ENCODE measurements at regions not wholly inside any gene's neighbourhood (a gene's known extent, or its start where the extent isn't known, plus 50 kb on each side); places are given as distances from the start of the nearest gene placed in this dataset.
"Not testable (repeated sequence)": the region's sequence is repeated elsewhere in the genome, so short reads cannot be mapped to it uniquely, and the experiment has no call there.

DNA sequence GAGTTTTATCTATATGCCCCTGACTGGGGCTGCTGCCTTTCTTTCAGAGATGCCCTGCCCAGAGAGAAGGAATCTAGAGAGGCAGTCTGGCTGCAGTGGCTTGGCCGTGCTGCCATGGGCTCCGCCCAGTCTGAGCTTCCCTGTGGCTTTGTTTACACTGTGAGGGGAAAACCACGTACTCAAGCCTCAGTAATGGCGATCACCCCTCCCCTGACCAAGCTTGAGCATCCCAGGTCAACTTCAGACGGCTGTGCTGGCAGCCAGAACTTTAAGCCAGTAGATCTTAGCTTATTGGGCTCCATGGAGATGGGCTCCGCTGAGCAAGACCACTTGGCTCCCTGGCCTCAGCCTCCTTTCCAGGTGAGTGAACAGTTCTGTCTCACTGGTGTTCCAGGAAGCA, 69.0 kb upstream of the DPP6 start:
- not testable (repeated sequence) for TF ChIP-seq CTCF (IDR thresholded peaks at IDR 0.05 in 8 of 11, conservative IDR thresholded peaks at IDR 0.05 in 3 of 11); POLR2A (IDR thresholded peaks at IDR 0.05); POLR2AphosphoS5 (IDR thresholded peaks at IDR 0.05)

All from spleen (tissue), 7 donors.